Prostate gland (tissue), 2 donors: ENCODE measurements at regions not wholly inside any gene's neighbourhood (a gene's known extent, or its start where the extent isn't known, plus 50 kb on each side); places are given as distances from the start of the nearest gene placed in this dataset.

Experiments
- POLR2A ChIP-seq: fragments of 450-650 bp; IDR thresholded peaks from one replicate; pipeline ENCODE4 v1.6.1; 2016; ENCODE audit warnings: antibody characterized with exemption, mild to moderate bottlenecking
- POLR2AphosphoS5 ChIP-seq: sonication (generic); formaldehyde crosslinking; IDR thresholded peaks from one replicate; pipeline ENCODE4 v1.6.1; 2017; ENCODE audit warnings: antibody characterized with exemption
- TF ChIP-seq, protein P1 (sequence below), 4 experiments: fragments of 200-600 bp in 2 of 4; fragments of 450-650 bp in 2 of 4; sonication (generic) in 2 of 4; IDR thresholded peaks; 1 replicate in 3 of 4; 2 replicates in 1 of 4; pipeline ENCODE4 v1.5.1; 2016 to 2019; ENCODE audit warnings: antibody characterized with exemption in 4 of 4, mild to moderate bottlenecking in 2 of 4, moderate library complexity in 2 of 4

DNA sequence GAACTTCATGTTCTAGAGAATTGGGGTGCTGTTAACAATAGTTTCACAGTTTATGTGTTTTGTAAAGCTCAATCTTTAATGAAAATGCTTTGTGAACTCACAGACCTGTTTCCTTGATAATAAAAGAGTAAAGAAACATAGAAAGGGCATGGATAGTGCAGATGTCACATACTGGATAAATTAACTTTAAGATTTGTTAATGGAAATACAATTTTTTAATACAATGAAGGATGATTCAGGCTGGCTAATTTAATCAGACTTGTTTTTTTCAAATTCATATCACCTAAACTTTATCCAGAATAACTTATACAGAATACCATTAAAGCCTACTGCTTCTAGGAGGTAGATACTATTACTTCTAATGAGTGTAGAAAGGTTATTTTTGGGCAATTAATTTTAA is 1033.5 kb upstream of the SLC10A2 start:
- TF ChIP-seq POLR2A (no peak), POLR2AphosphoS5 (no peak)
- TF ChIP-seq, protein P1, sequence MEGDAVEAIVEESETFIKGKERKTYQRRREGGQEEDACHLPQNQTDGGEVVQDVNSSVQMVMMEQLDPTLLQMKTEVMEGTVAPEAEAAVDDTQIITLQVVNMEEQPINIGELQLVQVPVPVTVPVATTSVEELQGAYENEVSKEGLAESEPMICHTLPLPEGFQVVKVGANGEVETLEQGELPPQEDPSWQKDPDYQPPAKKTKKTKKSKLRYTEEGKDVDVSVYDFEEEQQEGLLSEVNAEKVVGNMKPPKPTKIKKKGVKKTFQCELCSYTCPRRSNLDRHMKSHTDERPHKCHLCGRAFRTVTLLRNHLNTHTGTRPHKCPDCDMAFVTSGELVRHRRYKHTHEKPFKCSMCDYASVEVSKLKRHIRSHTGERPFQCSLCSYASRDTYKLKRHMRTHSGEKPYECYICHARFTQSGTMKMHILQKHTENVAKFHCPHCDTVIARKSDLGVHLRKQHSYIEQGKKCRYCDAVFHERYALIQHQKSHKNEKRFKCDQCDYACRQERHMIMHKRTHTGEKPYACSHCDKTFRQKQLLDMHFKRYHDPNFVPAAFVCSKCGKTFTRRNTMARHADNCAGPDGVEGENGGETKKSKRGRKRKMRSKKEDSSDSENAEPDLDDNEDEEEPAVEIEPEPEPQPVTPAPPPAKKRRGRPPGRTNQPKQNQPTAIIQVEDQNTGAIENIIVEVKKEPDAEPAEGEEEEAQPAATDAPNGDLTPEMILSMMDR (IDR thresholded peaks at IDR 0.05), result no peak
